HL-60 (cell line): ENCODE measurements at regions not wholly inside any gene's neighbourhood (a gene's known extent, or its start where the extent isn't known, plus 50 kb on each side); places are given as distances from the start of the nearest gene placed in this dataset.
A peak's percentile ranks its signal among the peaks of the same experiment; 100 is the strongest.

Experiments used
- DNase-seq, 2 experiments: peaks; one replicate each; pipeline ENCODE4 v3.0.0-alpha.2; 2010 to 2020; ENCODE audit warnings: low read depth in 1 of 2, low spot score in 1 of 2
- H3K27ac ChIP-seq: fragments of 250-450 bp; sonication (Bioruptor Pico); replicated peaks from 2 replicates; pipeline ENCODE4 v1.5.1; 2020; ENCODE audit warnings: mild to moderate bottlenecking, moderate library complexity
- H3K27me3 ChIP-seq: fragments of 250-450 bp; sonication (Bioruptor Pico); 2 replicates; pipeline ENCODE4 v1.5.1; 2021; ENCODE audit warnings: mild to moderate bottlenecking, moderate library complexity; ENCODE audit not compliant: insufficient read depth, poor library complexity, severe bottlenecking
- H3K4me3 ChIP-seq: replicated peaks from 2 replicates; pipeline ENCODE4 v1.5.1; 2011; ENCODE audit warnings: mild to moderate bottlenecking, control low read depth, low read length; ENCODE audit not compliant: insufficient read depth
- CTCF ChIP-seq: IDR thresholded peaks from one replicate; pipeline ENCODE4 v1.5.1; 2011; ENCODE audit warnings: low read length, control low read depth, inconsistent platforms; ENCODE audit not compliant: insufficient read depth
- GABPA ChIP-seq: IDR thresholded peaks from 2 replicates; pipeline ENCODE4 v1.6.1; 2012; ENCODE audit warnings: low read depth
- POLR2AphosphoS5 ChIP-seq: IDR thresholded peaks from 2 replicates; pipeline ENCODE4 v1.6.1; 2012; ENCODE audit warnings: low read depth
- REST ChIP-seq: IDR thresholded peaks from 2 replicates; pipeline ENCODE4 v1.6.1; 2012; ENCODE audit warnings: low read depth; ENCODE audit not compliant: insufficient replicate concordance
- SPI1 ChIP-seq: IDR thresholded peaks from 2 replicates; pipeline ENCODE4 v1.6.1; 2012; ENCODE audit warnings: low read depth, mild to moderate bottlenecking, borderline replicate concordance

- Histone ChIP-seq H3K4me3 (no peak overlapping the region), H3K27ac (no peak overlapping the region), H3K27me3 (no peaks in the 10 kb centered on the region)
- DNase-seq, result peak in 1 of 2 experiments; percentile 60
- no peak; the same call in 1 of the 2 replicates for TF ChIP-seq SPI1
- no peak for TF ChIP-seq CTCF
- TF ChIP-seq GABPA, result no peak
- no peak for TF ChIP-seq POLR2AphosphoS5
- no peak for TF ChIP-seq REST
These were observed 85.5 kb downstream of the ANXA1 start for GRCh38 chr9:73237140-73237539.

DNA sequence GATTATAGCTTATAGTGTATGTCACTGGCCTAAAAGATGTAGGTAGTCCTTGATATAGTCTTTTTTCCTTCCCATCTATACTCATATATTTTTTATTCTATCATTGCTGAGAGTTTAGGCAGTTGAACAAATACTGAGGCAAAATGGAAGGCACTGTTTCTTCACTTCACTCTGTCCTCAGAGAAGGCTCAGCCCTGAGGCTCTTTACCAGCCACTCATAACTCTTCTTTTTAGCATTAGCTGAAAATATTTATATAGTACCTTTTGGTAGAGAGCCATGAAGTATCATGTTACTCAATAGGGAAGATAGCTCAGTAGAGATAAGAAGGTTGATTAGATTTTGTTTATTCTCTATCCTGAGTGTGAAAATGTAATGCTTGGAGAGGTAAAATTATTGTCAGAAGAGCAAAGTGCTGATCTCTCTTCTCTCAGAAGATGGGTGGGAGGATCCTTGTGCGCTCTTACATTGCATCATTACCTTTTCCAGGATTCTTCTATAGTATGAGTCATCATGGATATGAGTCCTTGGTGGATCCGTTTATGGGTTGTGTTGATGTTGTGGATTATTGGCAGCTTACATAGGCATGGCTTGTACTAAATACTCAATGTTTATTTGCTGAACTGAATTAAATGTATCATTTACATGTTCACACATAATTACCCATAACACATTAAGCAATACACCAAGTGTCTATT, 88.1 kb downstream of the ANXA1 start:
- no peak for TF ChIP-seq GABPA
- no peak for TF ChIP-seq CTCF
- DNase-seq, result no peak
- H3K27ac ChIP-seq, result no peak overlapping the region

DNA sequence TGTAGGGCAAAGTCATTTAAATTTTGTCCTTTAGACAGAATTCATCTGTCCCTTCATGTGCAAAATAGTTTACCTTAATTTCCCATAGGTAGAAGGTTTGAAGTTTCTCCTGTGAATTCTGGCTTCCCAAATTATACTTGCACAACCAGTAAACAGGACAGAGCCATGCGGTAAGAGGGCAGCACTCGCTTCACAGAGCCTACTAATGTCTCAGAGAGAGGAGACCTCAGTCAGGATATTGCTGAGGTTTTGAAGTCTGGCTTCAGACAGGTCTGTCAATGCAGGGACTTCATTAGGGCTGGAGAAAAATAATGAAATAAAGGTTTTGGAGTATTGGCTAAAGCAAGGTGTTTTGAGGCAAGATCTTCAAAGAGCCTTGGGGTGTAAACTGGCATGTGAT, 91.4 kb downstream of the ANXA1 start:
- Histone ChIP-seq H3K4me3 (no peak overlapping the region), H3K27me3 (no peaks in the 10 kb centered on the region), H3K27ac (no peak overlapping the region)
- no peak for TF ChIP-seq SPI1
- DNase-seq, result no peak

More for the DNA sequence above, 88.1 kb downstream of the ANXA1 start:
- Histone ChIP-seq H3K4me3 (no peak overlapping the region), H3K27me3 (no peaks in the 10 kb centered on the region)

DNA sequence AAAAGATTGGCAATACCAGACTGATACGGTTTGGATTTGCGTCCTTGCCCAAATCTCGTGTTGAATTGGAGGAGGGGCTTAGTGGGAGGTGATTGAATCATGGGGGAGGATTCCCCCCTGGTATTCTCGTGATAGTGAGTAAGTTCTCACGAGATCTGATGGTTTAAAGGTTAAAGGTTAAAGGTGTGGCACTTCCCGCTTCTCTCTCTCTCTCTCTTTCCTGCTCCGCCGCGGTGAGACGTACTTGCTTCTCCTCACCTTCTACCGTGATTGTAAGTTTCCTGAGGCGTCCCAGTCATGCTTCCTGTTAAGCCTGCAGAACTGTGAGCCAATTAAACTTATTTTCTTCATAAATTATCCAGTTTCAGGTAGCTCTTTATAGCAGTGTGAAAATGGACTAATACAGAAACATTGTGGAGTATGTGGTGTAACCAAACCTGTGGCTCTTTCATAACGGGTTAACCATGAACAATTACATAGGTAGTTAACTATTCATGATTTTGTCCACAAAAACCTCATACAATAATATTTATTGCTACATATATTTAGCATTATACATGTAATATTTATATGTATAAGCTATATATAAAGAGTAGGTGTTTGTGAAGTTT, 107.5 kb downstream of the ANXA1 start:
- DNase-seq, result no peak
- TF ChIP-seq GABPA (no peak), POLR2AphosphoS5 (no peak), SPI1 (no peak), CTCF (no peak), REST (no peak)
- Histone ChIP-seq H3K4me3 (no peak overlapping the region), H3K27ac (no peak overlapping the region), H3K27me3 (no peaks in the 10 kb centered on the region)
